ENCODE measurements at regions not wholly inside any gene's neighbourhood (a gene's known extent, or its start where the extent isn't known, plus 50 kb on each side); places are given as distances from the start of the nearest gene placed in this dataset.

- TF ChIP-seq CTCF (IDR thresholded peaks at IDR 0.05; ENCODE audit: extremely low read depth, insufficient read depth, missing control alignments): peak; percentile 70
- peak; percentile 45 for DNase-seq (ENCODE audit: low spot score)
- in situ Hi-C loops (cut with MboI; ENCODE audit: low pct_unique_long_range_greater_than_20kb, low sequenced_read_pairs, unreplicated experiment): no loop called here
These were observed 124.4 kb downstream of the RPS29 start for GRCh38 chr14:49461529-49462401.

- in situ Hi-C loops (cut with MboI; ENCODE audit: low pct_unique_long_range_greater_than_20kb, low sequenced_read_pairs, unreplicated experiment): no loop called here
- no peak for DNase-seq (ENCODE audit: low spot score)
- TF ChIP-seq CTCF (IDR thresholded peaks at IDR 0.05; ENCODE audit: extremely low read depth, insufficient read depth, missing control alignments): no peak
These were observed 125.5 kb downstream of the RPS29 start for GRCh38 chr14:49460662-49461061.

- TF ChIP-seq CTCF (IDR thresholded peaks at IDR 0.05; ENCODE audit: extremely low read depth, insufficient read depth, missing control alignments): no peak
- DNase-seq (ENCODE audit: low spot score): no peak
- in situ Hi-C loops (cut with MboI; ENCODE audit: low pct_unique_long_range_greater_than_20kb, low sequenced_read_pairs, unreplicated experiment): no loop called here
These were observed 129.6 kb downstream of the RPS29 start for GRCh38 chr14:49456589-49456988.

- in situ Hi-C loops (cut with MboI; ENCODE audit: low pct_unique_long_range_greater_than_20kb, low sequenced_read_pairs, unreplicated experiment): no loop called here
- DNase-seq (ENCODE audit: low spot score): no peak
- TF ChIP-seq CTCF (IDR thresholded peaks at IDR 0.05; ENCODE audit: extremely low read depth, insufficient read depth, missing control alignments): no peak
These were observed 134.2 kb downstream of the RPS29 start for GRCh38 chr14:49451938-49452337.

GRCh38 chr14:49449749-49450148, 136.4 kb downstream of the RPS29 start:
- DNase-seq (ENCODE audit: low spot score): no peak
- in situ Hi-C loops (cut with MboI; ENCODE audit: low pct_unique_long_range_greater_than_20kb, low sequenced_read_pairs, unreplicated experiment): no loop called here
- TF ChIP-seq CTCF (IDR thresholded peaks at IDR 0.05; ENCODE audit: extremely low read depth, insufficient read depth, missing control alignments): no peak

GRCh38 chr14:49447540-49448107, 138.6 kb downstream of the RPS29 start:
- TF ChIP-seq CTCF (IDR thresholded peaks at IDR 0.05; ENCODE audit: extremely low read depth, insufficient read depth, missing control alignments): no peak
- no peak for DNase-seq (ENCODE audit: low spot score)
- in situ Hi-C loops (cut with MboI; ENCODE audit: low pct_unique_long_range_greater_than_20kb, low sequenced_read_pairs, unreplicated experiment): no loop called here
